GM21723 (cell line): ENCODE measurements at regions not wholly inside any gene's neighbourhood (a gene's known extent, or its start where the extent isn't known, plus 50 kb on each side); places are given as distances from the start of the nearest gene placed in this dataset.
"Not testable (repeated sequence)": the region's sequence is repeated elsewhere in the genome, so short reads cannot be mapped to it uniquely, and the experiment has no call there.

ENCODE experiments used
- ATAC-seq: cut with Tn5 transposase; IDR thresholded peaks from one replicate; pipeline ENCODE4 v1.9.1; 2021; ENCODE audit warnings: mild to moderate bottlenecking, moderate library complexity; ENCODE audit not compliant: unreplicated experiment

DNA sequence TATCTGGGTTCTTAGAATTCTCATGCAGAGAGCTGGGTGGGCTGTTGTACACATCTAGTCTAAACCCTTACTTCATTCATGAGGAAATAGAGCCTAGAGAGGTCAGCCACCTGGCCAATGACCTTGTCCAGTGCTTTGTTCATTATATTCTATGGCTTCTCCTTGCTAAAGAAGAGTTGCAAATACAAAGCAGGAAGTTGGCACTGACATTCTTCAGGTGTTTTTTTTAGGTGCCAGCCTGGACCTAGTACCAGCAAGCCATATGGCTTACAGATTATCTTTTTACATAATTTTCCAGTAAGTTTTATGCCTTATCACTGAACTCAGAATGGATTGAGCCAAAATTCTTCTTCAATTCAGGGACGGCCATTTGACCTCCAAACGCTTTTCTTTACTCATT, 54.7 kb upstream of the PGM2 start:
- ATAC-seq: no peak

DNA sequence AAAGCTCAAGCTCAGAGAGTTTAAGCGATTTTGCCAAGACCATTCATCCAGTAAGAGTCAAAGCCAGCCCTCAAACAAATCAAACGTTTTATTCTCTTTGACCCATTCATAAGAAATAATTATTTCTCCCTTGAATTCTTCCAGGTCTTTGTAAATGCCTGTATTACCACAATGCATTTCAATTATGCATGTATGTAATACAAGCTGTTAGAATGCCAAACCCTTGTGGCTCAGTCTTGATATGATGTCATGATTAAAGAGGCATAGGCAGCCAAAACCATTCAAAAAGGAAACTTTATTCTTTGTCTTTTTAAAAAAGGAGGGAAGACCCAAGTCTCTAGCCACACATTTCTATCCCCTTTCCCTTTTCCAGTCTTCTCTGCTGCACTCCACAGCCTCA, 56.5 kb upstream of the PGM2 start:
- ATAC-seq: no peak

DNA sequence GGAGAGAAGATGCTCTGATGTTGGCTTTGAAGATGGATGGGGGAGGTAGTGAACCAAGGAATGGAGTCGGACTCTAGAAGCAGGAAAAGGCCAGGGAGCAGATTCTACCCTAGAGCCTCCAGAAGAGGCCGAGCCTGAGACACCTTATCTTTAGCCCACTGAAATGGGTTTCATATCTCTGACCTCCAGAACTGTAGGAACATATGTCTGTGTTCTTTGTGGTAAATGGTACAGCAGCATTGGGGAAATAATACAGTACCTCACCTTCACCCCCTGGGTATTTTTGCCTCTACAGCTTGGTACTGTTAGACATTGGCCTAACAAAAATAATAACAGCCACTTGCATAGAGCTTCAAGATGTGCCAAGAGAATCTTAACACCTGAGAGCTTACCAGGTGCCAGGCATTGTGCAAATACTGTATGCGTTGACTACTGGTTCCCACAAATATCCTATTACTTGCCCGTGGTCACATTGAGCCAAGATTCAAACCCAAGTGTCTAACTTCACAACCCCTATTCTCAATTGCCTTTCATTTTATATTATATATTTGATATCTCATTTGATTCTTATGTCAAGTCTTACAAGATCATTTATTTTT, 57.0 kb upstream of the PGM2 start:
- no peak for ATAC-seq

DNA sequence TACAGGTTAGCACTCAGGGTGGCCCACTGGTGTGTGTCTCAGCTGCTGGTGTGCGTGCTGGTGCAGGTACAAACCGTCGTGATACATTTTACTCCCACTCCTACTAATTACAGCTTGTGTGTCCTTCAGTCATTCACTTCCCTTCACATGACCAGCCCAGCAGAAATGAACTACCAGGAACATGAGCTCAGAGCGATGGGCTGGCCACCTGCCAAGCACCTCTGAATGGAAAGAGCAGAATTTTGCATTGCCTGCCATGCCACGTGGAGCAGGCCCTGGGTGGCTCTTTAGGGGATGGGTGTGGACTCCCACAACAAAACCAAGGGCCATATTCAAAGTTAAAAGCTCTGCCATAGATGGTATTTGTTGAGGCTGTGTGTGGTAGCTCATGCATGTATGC, 58.9 kb upstream of the PGM2 start:
- no peak for ATAC-seq

DNA sequence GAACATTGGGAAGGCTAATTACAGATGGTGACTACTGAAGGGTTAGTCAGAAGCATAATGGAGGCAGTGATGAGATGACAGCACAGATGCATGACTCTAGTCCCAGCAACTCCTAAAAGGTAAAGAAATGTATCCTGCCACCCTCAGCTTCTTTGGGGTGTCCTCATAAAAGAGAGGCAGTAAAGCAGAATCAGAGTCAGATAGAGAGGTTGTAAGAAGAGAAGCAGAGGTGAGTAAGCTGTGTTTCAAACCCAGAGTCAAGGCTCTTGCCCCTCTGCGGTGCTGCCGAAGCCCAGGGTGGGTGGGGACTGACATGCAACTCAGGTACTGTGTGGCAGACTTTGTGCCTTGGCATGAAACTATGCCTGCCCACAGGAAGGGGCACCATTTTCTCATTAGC, 59.5 kb upstream of the PGM2 start:
- ATAC-seq: no peak

DNA sequence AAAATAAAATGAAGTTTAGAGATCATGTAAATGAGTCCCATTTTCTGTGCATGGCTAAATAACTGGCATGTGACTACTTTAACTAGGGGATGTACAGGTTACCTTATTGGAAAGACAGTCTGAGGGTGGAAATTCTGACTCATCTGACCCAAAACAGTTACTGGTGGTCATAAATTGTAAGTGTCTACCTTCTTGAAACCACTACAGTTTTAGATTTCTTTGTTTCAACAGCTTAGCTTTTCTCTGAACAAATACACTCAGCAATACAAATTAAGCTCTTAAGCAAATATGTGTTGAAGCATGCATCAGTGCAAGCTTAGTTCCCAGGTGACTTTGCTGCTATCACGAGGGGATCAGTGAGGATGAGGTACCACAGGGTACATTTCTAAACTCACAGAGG, 60.7 kb upstream of the PGM2 start:
- peak; percentile 51 for ATAC-seq

DNA sequence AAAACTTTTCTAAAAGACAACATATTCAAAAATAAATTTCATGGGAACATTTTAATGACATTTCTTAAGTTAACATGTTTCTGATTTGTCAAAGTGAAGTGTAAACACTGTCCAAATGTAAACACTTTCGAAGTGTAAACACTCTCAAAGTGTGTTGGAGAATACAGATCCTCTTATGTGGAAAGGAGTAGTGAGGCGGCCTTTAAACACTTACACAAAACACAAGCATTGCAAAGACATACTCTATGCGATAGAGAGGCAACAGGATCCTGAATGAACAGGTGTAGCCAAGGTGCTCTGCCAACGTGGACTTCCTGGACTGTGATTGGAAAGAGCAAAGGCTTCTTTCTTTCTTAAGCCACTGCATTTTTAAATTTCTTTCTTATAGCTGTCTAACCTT, 62.7 kb upstream of the PGM2 start:
- ATAC-seq: no peak

DNA sequence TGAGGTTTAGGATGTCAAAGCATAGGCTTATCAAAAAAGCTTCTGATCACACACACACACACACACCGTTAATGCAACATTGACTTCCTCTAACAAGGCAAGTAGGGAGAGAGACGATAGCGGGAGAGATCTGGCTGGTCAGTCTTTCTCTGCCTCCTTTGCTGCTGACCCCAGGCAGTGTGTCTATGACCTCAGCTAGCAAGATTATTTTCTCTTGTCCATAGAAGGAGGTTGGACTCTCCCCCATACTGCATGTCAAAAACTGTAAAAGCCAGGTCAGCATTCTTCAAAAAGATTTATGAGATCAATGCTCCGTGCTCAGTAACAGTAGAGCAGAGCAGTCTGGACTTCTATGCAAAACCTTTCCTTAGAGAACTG, 63.5 kb upstream of the PGM2 start:
- no peak for ATAC-seq

DNA sequence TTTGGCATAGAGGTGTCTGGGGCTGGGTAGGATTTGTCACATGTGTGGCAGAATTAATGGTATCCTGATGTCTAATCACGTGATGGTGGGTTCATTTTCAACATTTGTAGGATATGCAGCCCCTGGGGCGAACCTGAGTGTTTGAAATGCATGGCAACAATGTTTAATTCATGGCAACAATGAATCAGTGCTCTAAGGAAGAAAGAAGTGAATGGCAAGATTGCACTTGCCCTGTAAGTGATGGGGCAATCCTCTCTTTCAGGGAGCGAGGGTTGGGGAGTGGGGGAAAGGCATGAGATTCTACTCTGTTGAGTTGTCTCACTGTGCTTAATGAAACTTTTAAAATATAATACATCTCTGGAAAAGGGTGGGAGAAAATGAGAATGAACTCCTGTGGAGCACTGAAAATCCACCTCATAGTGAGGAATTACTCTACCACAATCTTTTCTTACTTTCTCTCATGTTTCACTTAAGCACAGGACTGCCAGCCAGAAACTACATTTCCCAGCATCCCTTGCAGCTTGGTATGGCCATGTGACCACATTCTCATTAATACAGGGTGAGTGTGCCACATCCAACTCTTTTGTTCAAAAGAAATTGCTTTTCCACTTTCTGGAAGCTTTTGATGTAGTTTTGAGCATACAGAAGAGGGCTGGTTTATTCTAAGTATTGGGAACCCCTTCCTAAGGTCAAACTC, 64.0 kb upstream of the PGM2 start:
- ATAC-seq: no peak

DNA sequence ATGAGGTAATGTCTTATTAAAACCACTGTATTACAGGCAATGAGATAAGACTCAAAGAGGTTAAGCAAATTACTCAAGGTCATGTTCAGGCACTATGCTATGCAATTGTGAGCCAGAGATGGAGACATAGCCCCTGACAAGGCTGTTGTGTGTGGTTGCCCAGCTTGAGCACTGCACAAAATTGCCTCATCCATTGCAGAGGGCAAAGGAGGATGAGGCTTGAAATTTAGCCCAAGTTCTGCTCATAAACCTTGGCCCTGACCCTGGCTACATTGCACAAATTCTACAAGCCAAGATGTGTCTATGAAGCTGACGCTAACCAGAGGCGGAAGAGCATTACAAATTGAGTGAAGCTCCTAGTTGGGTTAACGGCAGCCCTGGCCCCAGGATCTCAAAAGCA, 65.6 kb upstream of the PGM2 start:
- no peak for ATAC-seq

DNA sequence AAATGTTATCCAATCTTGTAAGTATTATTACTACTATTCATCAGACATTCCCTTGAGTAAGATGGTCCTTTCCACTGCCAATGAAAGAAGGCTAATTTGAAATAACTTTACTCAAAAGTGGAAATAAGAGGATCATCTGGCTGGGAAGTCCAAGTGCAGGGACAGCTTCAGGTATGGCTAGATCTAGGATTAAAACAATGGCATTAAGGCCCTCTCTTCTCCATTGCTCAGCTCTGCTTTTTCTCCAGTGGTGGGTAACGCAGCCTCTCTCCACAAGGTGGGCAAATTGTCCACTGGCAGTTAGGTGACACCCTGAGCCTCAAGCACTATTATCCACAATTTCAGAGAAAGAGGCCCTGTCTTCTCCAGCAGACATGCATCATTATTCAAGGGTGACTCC, 66.7 kb upstream of the PGM2 start:
- no peak for ATAC-seq

DNA sequence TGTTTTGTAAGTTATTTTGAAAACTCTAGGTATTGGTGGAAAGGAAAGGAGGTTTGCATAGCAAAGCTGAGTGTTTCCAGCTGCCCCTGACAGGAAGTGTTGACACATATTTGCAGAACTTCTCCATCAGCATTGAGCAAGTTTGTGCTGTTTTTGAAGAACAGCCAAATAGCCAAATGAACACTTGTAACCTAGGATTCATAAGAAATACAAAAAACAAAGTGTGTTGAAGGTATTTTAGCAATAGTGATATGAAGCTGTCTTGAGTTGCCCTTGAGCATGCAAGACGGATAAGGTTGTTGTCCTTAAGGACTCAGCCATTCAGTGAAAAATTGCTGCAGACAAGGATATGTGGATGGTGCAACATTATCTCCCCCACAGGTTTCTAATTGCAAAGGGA, 68.3 kb upstream of the PGM2 start:
- ATAC-seq: no peak

DNA sequence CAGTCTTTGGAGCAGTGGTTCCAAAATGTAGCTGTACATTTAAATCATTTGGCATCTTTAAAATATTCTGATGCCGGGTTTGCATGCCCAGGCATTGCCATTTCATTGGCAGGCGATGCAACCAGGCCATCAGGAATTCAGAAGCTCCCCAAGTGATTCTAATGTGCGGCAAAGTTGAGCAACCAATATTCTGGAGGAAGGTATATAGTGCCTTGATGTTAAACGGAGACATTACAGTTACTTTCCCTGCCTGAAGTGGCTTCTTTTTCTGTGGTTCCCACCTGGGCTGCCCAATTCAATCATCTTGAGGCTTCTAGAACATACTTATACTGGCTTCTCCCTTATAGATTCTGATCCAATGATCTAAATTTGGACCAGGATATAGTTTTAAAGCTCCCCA, 68.7 kb upstream of the PGM2 start:
- ATAC-seq: no peak

DNA sequence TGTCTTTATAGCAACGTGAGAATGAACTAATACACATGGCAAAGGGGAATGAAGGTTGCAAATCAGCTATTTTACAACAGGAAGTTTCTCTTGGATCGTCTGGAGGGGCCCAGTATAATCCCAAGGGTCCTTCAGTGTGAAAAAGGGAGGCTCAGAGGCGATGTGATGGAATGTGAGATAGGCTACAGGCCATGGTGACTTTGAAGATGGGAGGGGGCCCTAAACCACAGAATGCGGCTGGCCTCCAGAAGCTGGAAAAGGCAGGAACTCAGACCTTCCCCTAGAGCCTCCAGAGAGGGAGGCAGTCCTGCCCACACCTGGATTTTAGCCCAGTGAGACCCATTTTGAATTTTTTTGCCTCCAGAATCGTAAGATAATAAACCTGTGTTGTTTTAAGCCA, 69.4 kb upstream of the PGM2 start:
- no peak for ATAC-seq

DNA sequence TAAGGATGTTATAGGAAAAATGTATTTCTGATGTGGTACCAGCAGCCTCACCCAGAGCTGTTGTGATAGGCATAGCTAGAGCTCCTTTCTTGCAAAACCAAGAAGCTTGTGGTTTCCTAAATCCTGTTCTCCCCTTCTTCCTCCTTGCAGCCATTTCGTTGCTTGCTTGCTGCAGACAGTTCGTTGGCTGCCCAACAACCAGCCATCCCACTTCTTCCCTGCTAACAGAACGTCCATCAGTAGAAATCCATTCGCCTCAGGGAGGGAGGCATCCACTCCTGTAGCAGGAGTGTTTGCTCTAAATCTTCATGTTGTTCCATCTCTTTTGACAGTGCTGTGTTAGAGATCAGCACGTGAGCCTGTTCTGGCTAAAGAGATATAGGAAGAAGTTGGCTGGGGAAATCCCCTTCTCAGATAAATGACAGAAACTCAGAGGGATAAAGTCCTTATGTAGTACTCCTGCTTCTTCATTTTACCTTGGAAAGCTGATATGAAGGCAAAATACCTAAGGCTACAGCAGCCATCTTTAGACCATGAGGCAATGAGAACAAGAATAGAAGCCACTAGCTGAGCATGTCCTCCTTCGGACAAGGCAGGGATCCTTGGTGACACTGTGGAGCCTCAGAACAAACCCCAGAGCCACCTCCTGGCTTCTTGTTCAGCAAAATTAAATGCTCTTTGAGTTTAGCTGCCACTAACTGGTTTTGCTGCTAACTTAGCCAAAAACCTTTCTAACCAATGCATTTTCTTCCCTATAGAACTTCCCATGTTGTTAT, 68.4 kb upstream of the RELL1 start:
- ATAC-seq: no peak

DNA sequence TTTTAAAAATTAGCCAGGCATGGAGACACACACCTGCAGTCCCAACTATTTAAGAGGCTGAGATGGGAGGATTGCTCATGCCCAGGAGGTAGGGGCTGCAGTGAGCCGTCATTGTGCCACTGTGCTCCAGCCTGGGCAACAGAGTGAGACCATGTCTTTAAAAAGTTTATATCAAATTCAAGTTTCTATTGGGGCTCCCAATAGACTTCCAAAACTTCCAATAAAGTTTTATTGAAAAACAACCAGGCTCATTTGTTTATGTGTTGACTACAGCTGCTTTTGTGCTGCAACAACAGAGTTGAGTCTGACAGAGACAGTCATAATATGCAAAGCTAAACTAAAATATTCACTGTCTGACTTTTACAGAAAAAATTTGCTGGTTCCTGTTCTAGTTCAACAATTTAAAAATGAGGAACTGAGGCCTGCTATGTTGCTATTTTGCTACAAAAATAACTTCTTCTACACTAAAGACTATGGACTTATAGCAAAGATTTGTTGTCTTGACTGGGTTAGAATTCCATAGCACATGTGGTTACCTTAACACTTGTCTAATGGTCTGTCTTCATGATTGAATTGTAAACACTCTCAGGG, 63.3 kb upstream of the RELL1 start:
- ATAC-seq: peak; percentile 64

DNA sequence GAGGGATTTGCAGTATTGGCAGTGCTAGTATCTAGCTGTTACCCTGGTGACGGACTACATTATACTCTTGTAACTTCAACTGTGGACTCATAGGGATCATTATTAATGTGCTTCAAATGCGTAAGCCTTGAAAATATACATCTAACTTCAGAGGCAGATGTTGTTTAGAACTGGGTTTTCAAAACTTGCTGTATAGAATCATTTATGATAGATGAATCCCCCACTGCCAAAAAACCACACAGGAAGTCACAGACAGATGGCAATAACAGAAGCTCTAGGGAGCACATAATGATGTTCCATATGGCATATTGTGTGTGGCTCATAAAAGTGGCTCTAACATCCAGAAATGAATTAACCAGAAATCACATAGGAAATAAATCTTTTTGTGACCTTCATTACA, 62.3 kb upstream of the RELL1 start:
- ATAC-seq: no peak

DNA sequence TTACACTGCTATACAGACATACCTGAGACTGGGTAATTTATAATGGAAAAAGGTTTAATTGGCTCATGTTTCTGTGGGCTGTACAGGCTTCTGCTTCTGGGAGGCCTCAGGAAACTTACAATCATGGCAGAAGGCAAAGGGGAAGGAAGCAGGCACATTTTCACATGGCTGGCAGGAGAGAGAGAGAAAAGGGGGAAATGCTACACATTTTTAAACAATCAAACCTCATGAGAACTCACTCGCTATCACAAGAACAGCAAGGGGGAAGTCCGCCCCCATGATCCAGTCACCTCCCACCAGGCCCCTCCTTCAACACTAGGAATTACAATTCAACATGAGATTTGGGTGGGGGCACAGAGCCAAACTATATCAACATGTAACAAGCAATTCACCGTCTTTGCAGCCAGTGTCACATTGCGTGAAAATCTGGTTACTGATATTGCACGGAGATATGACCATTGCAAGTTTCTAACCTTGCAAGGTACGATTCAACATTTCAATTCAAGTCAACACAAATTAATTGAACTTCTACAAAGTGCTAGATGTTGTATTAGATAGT, 61.7 kb upstream of the RELL1 start:
- ATAC-seq: no peak

DNA sequence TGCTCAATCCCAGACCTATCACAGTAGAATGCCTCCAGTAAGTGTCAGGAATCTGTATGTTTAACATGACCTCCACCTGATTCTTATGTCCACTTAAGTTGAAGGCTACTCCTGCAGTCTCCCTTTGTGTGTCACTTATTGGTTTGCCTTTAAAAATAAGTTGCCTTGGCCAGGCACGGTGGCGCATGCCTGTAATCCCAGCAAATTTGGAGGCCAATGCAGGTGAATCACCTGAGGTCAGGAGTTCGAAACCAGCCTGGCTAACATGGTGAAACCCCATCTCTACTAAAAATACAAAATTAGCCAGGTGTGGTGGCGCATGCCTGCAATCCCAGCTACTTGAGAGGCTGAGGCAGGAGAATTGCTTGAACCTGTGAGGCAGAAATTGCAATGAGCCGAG, 60.7 kb upstream of the RELL1 start:
- not testable (repeated sequence) for ATAC-seq

DNA sequence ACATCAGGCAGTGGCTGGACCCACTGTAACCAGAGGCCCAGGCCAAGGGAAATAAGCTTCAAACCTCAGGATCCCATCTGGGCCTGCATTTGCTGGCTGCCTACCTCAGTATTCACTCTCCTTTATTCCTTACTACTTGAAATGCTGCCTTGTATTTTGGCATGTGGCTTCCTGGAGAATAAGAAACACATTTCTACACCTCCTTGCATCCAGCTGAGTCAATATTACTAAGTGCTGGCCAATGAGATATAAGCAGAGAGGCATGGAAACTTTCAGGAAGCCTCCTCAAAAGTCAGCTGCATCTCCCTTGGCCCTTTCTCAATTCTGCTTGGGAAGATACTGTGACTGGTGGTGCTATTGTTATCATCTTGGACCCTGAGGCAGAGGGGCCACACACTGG, 59.8 kb upstream of the RELL1 start:
- ATAC-seq: no peak

DNA sequence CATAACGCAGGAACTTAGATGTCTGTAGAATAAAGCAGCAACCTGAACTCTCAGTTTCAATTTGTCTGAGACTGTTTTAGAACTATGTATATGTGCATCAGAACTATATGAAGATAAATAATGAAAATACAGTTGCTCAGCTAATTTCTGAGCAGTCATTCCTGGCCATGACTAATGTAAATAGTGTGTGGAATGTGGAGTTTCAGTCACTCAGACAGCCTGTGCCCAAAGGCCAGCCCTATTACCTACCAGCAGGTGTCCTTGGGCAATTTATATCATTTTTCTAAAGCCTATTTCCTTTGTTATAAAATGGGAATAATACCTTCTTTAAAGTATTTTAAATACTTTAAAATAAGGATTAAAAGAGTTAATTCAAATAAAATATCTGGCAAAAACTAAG, 56.0 kb upstream of the RELL1 start:
- no peak for ATAC-seq

DNA sequence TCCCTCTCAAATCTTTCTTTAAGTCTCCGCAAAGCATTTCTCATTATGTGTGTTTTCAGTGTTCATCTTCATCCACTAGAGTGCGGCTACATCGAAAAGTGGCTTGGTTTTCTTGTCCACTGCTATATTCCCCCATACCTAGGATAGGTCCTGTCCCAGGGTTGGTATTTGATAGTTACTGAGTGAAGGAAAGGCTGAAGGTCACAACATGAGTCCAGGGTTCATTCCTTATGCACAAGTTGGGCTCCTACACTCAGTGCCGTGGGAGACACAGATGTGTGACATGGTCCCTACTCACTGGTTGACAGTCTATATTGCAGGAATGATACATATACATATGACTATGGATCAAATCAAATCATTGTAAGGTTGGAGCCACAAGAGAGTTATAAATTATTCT, 55.4 kb upstream of the RELL1 start:
- no peak for ATAC-seq
